Keratinocyte (primary cell): ENCODE measurements at regions not wholly inside any gene's neighbourhood (a gene's known extent, or its start where the extent isn't known, plus 50 kb on each side); places are given as distances from the start of the nearest gene placed in this dataset.

ENCODE experiments used
- DNase-seq: peaks from one replicate; pipeline ENCODE4 v3.0.0-alpha.2; 2011; ENCODE audit warnings: low read depth, missing footprints, low spot score
- FAIRE-seq: peaks from 2 replicates; lab custom pipeline; 2011; peaks lifted over from hg19 to GRCh38; lab: Jason Lieb, UNC
- H2AFZ ChIP-seq: 2 replicates; pipeline ENCODE4 v1.6.0; 2012; ENCODE audit warnings: low read length, control low read depth, inconsistent platforms; ENCODE audit not compliant: control insufficient read depth
- H3K27ac ChIP-seq: 2 replicates; pipeline ENCODE4 v1.5.1; 2011; ENCODE audit warnings: low read length; ENCODE audit not compliant: control insufficient read depth, insufficient read depth
- H3K27me3 ChIP-seq: 3 replicates; pipeline ENCODE4 v1.6.0; 2011; ENCODE audit warnings: low read length; ENCODE audit not compliant: control insufficient read depth, insufficient read depth; ENCODE audit errors: extremely low read depth
- H3K36me3 ChIP-seq, 2 experiments: 2 replicates in 1 of 2; 3 replicates in 1 of 2; pipeline ENCODE4 v1.5.1; 2011; ENCODE audit warnings: low read length in 2 of 2, mild to moderate bottlenecking in 1 of 2; ENCODE audit not compliant: control insufficient read depth in 2 of 2, insufficient read depth in 2 of 2; ENCODE audit errors: extremely low read depth in 1 of 2
- H3K4me1 ChIP-seq: 3 replicates; pipeline ENCODE4 v1.5.1; 2011; ENCODE audit warnings: low read length; ENCODE audit not compliant: control insufficient read depth, insufficient read depth; ENCODE audit errors: extremely low read depth
- H3K4me2 ChIP-seq: 3 replicates; pipeline ENCODE4 v1.6.0; 2011; ENCODE audit warnings: low read depth, low read length; ENCODE audit not compliant: control insufficient read depth, insufficient read depth; ENCODE audit errors: extremely low read depth
- H3K4me3 ChIP-seq, 3 experiments: fragments of 200-600 bp in 1 of 3; sonication (generic) in 1 of 3; 2 replicates in 2 of 3; 3 replicates in 1 of 3; pipeline ENCODE4 v1.5.1; 2011 to 2016; ENCODE audit warnings: low read length in 3 of 3, mild to moderate bottlenecking in 3 of 3, control low read depth in 2 of 3, inconsistent platforms in 1 of 3, low read depth in 1 of 3, mixed read lengths in 1 of 3, mixed run types in 1 of 3, moderate library complexity in 1 of 3; ENCODE audit not compliant: control insufficient read depth in 2 of 3, insufficient read depth in 2 of 3; ENCODE audit errors: extremely low read depth in 1 of 3
- H3K79me2 ChIP-seq: 2 replicates; pipeline ENCODE4 v1.6.0; 2012; ENCODE audit warnings: low read length; ENCODE audit not compliant: control insufficient read depth, insufficient read depth
- H3K9ac ChIP-seq: 3 replicates; pipeline ENCODE4 v1.6.0; 2011; ENCODE audit warnings: low read length; ENCODE audit not compliant: control insufficient read depth, insufficient read depth; ENCODE audit errors: extremely low read depth
- H3K9me1 ChIP-seq: 3 replicates; pipeline ENCODE4 v1.6.0; 2011; ENCODE audit warnings: low read length; ENCODE audit not compliant: control insufficient read depth, insufficient read depth; ENCODE audit errors: extremely low read depth
- H3K9me3 ChIP-seq: 2 replicates; pipeline ENCODE4 v1.5.1; 2012; ENCODE audit warnings: low read depth, low read length; ENCODE audit not compliant: control insufficient read depth
- H4K20me1 ChIP-seq: 3 replicates; pipeline ENCODE4 v1.6.0; 2011; ENCODE audit warnings: low read length; ENCODE audit not compliant: control insufficient read depth, insufficient read depth; ENCODE audit errors: extremely low read depth
- EZH2 ChIP-seq: IDR thresholded peaks from one replicate; pipeline ENCODE4 v1.6.1; 2012; ENCODE audit warnings: inconsistent platforms, mild to moderate bottlenecking, low read length, moderate library complexity
- dilution Hi-C: fragments of 300-500 bp; cut with MboI; formaldehyde crosslinking; loops from one replicate; pipeline ENCODE4 v1.7.0; 2020; ENCODE audit warnings: low sequenced_read_pairs; ENCODE audit not compliant: extremely low pct_ligation_motif_present
- TF ChIP-seq, protein P1 (sequence below), 3 experiments: IDR thresholded peaks in 1 of 3; conservative IDR thresholded peaks in 1 of 3; optimal IDR thresholded peaks in 1 of 3; 2 replicates in 2 of 3; 3 replicates in 1 of 3; pipeline versions ENCODE3 to v1.5.1; 2011; ENCODE audit warnings: low read length in 3 of 3, mild to moderate bottlenecking in 3 of 3, moderate library complexity in 2 of 3, control low read depth in 1 of 3, inconsistent platforms in 1 of 3; ENCODE audit not compliant: insufficient read depth in 2 of 3; ENCODE audit errors: extremely low read depth in 1 of 3

DNA sequence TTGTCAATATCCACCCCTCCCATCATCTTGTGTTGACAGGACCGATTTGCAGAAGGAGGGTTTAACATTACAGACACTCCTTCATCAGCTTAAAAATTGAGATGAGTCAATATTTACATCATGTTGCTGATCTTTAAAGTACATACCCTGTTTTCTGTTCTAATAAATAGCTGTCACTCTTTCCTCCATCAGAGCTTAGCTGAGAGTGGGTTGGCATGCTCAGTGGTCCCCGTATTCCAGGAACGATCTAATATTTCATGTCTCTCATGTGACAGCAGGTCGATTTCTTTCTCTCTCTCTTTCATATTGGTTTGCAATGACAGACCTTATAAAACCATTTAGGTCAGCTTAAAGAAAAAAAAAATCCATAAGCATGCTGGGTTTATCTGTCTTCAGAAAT, 950.6 kb downstream of the GALC start:
- H3K36me3 ChIP-seq = no peaks in the 10 kb centered on the region
- no peaks in the 10 kb centered on the region for H3K9me1 ChIP-seq
- H4K20me1 ChIP-seq = no peaks in the 10 kb centered on the region
- H3K9me3 ChIP-seq = no peaks in the 10 kb centered on the region
- no peak overlapping the region for H3K4me3 ChIP-seq
- no peaks in the 10 kb centered on the region for H3K79me2 ChIP-seq
- no peak overlapping the region for H2AFZ ChIP-seq
- dilution Hi-C loops = no loop called here
- FAIRE-seq = no peak
- no peaks in the 10 kb centered on the region for H3K27me3 ChIP-seq
- H3K4me2 ChIP-seq = no peak overlapping the region
- TF ChIP-seq EZH2 = no peak
- TF ChIP-seq, protein P1, sequence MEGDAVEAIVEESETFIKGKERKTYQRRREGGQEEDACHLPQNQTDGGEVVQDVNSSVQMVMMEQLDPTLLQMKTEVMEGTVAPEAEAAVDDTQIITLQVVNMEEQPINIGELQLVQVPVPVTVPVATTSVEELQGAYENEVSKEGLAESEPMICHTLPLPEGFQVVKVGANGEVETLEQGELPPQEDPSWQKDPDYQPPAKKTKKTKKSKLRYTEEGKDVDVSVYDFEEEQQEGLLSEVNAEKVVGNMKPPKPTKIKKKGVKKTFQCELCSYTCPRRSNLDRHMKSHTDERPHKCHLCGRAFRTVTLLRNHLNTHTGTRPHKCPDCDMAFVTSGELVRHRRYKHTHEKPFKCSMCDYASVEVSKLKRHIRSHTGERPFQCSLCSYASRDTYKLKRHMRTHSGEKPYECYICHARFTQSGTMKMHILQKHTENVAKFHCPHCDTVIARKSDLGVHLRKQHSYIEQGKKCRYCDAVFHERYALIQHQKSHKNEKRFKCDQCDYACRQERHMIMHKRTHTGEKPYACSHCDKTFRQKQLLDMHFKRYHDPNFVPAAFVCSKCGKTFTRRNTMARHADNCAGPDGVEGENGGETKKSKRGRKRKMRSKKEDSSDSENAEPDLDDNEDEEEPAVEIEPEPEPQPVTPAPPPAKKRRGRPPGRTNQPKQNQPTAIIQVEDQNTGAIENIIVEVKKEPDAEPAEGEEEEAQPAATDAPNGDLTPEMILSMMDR (optimal IDR thresholded peaks at IDR 0.05 in 1 of 3, IDR thresholded peaks at IDR 0.05 in 1 of 3, conservative IDR thresholded peaks at IDR 0.05 in 1 of 3; ENCODE audit: extremely low read depth in 1 of 3, insufficient read depth in 2 of 3, low read length in 3 of 3) = no peak
- DNase-seq = no peak
- no peak overlapping the region for H3K9ac ChIP-seq
- no peaks in the 10 kb centered on the region for H3K4me1 ChIP-seq
- H3K27ac ChIP-seq = no peak overlapping the region

DNA sequence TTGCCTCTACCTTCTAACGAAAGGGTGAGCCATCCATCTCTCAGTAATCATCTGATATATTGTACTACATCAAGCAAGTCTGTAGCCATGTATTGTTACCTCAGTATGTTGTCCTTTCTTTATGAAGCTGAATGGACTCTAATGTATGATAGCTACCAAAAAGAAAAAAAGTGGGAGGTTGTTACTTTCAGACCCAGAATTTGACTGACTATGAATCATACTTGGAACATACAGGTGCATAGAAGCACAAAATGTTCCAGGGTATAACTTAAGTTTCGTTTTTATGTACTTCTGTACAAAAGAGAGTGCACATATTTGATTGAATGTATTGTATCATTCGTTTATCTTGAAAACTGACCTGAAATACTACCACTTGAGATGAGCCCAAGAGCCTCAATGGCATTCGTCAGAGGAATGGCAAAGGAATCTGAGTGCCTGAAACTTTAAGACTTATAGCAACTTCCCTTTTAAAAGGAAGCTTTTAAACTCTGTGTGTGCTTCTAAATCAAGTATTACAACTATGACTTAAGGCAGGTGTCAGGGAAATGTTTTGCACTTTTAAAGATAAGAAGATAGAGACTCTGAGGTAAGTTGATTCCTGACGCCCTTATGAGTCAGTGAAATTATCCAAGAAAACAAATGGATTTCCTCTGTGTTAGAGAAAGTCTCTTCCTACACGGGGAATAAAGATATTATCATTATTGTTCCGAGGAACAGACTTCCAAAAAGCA, 951.5 kb downstream of the GALC start:
- no peaks in the 10 kb centered on the region for H3K36me3 ChIP-seq
- no peak overlapping the region for H3K4me2 ChIP-seq
- H3K9me1 ChIP-seq = no peaks in the 10 kb centered on the region
- FAIRE-seq (no peak), DNase-seq (no peak)
- H3K79me2 ChIP-seq = no peaks in the 10 kb centered on the region
- H3K27ac ChIP-seq = no peak overlapping the region
- H4K20me1 ChIP-seq = no peaks in the 10 kb centered on the region
- H3K4me1 ChIP-seq = no peaks in the 10 kb centered on the region
- no peak overlapping the region for H3K9ac ChIP-seq
- TF ChIP-seq EZH2 = no peak
- TF ChIP-seq, protein P1 (optimal IDR thresholded peaks at IDR 0.05 in 1 of 3, IDR thresholded peaks at IDR 0.05 in 1 of 3, conservative IDR thresholded peaks at IDR 0.05 in 1 of 3; ENCODE audit: extremely low read depth in 1 of 3, insufficient read depth in 2 of 3, low read length in 3 of 3) = no peak
- dilution Hi-C loops = no loop called here
- no peaks in the 10 kb centered on the region for H3K27me3 ChIP-seq
- no peak overlapping the region for H2AFZ ChIP-seq
- no peaks in the 10 kb centered on the region for H3K9me3 ChIP-seq
- no peak overlapping the region for H3K4me3 ChIP-seq
